NOMO-1 treated with dmso at 0.1 percent for 144 hours (cell line): ENCODE measurements at regions not wholly inside any gene's neighbourhood (a gene's known extent, or its start where the extent isn't known, plus 50 kb on each side); places are given as distances from the start of the nearest gene placed in this dataset.

Source experiments
- DNase-seq: peaks from one replicate; lab custom pipeline; 2025; ENCODE audit not compliant: unreplicated experiment; lab: John Stamatoyannopoulos, UW

GRCh38 chr5:56358046-56358445 is 124.9 kb upstream of the ANKRD55 start:
- no peak for DNase-seq

DNA sequence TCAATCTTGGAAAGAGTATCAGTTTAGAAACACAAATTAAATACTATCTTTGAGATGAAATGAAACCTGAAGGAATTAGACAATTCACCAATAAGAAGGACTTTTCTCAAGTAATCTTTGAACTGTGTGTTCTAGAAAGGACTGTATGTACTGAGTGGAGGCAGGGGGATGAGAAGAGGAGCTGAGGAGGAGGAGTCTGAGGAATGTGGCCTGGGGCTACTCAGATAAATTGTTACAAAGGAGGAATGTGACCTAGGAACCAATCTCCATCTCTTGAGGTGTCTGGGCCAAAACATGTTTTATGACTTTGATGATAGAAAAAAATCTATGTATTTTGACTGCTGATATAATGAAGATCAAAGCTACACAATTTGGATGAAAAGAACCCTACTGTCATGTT is 124.3 kb upstream of the ANKRD55 start:
- no peak for DNase-seq

DNA sequence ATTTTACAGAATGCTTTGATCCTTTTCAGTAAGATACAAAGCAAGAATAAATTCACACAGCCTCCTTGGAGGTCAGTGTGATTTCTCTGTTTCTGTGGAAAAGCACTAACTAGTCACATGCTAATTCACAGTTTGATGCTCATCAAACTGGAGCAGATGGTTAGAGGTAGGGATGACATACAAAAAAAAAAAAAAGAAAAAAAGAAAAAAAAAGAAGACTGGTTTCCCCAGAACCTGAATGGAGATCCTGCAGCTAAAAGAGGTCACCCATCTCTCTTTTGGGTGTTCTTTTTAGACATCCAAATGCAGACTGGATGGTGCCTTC is 123.7 kb upstream of the ANKRD55 start:
- DNase-seq: no peak

DNA sequence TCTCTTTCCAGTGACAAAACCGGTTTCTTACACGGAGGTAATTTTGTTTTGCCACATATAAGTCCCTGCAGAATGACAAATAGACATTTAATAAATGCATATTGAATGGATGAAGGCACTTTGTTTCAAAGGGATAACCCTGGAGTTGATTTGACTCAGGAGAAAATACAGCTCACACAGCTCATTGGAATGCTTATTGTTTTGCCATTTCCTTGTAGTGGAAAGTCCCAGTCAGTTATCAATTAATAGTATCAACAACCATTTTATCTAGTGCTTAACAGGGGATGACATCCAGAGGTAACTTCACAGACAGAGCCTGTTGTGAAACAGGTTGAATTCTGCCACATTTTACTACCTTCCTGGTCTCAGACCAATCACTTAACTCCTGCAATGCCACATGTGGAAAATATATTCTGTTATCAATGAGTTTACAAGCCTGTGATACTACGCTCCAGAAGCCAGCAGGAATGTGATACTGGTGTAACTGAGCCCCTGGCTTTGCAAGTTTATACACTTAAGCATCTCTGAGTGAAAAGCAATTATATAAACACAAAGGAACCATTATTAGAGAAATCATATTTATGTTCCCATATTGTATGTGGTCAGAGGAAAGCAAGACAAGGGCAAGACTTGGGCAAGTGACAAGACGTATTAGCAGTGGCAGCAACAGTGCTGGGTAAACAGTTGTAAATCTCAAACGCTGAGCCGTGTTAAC is 123.1 kb upstream of the ANKRD55 start:
- no peak for DNase-seq

DNA sequence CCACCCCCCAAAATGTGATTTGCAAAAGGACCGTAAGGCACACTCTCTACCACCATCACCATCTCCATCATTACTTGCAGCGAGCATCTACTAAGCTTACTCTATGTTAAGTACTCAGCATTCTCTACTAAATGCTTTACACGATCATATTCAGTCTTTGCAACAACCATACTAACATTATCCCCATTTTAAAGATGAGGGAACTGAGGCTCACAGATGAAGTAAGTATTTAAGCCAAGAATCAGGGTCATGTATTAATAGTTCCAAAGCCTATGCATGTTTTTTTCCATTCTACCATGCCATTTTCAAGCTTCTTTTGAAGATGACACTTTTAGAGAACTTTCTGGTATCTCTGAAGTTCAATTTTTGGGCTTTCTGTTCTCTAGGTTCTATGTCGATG is 121.7 kb upstream of the ANKRD55 start:
- DNase-seq: no peak

GRCh38 chr5:56352808-56353590 is 119.9 kb upstream of the ANKRD55 start:
- DNase-seq: no peak

DNA sequence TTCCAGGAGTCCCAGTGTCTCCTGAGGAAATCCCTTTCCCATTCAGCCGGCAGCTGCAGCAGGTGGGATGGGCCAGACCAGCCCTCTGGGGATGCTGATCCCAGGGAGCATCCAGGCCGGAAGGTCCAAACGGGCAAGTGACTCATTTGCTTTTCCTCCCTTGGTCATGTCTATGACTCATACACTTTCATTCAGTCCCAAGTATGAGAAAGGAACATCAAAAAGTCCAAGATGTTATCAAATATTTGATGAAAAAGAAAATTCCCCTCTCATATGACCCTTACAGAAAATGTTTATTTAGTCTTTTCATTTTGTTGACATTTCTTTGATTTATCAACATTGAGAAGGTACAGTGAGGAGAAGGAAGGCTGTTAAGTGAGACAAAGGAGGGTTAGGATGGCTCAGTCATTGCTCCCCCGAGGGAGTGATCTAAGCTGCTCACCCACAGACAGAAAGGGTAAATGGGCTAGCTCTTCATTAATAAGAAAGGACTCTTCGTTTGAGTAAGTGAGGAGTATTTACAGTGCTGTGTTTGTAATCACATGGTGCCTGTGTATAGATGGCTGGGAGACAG is 117.6 kb upstream of the ANKRD55 start:
- DNase-seq: no peak

DNA sequence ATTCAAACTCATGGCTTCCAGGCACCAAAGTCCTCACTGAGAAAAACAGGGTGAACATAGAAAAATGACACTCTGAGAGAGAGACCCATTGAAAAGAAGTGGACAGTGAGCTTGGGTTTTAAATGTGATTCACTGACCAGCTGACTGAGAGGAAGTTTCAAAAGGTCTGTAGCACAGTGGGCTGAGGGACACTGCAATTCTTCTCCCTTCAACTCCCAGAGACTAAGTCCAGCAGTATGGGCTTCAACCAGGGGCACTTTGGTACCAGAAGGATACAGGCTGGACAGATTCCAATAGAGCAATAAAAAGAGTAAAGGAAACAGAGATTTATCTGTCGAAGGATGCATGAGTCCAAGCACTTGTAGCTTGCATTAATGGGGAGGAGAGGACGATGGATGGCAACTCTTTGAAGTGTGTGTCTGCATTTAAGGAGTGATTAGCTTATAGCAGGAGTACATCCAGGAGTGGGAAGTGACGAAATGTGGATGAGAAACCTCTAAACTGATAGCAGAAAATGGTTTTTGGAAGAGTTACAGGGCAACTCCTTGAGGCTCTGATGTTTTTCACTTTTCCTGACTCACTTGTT is 117.0 kb upstream of the ANKRD55 start:
- DNase-seq: no peak

GRCh38 chr5:56349461-56349860 is 116.3 kb upstream of the ANKRD55 start:
- no peak for DNase-seq

DNA sequence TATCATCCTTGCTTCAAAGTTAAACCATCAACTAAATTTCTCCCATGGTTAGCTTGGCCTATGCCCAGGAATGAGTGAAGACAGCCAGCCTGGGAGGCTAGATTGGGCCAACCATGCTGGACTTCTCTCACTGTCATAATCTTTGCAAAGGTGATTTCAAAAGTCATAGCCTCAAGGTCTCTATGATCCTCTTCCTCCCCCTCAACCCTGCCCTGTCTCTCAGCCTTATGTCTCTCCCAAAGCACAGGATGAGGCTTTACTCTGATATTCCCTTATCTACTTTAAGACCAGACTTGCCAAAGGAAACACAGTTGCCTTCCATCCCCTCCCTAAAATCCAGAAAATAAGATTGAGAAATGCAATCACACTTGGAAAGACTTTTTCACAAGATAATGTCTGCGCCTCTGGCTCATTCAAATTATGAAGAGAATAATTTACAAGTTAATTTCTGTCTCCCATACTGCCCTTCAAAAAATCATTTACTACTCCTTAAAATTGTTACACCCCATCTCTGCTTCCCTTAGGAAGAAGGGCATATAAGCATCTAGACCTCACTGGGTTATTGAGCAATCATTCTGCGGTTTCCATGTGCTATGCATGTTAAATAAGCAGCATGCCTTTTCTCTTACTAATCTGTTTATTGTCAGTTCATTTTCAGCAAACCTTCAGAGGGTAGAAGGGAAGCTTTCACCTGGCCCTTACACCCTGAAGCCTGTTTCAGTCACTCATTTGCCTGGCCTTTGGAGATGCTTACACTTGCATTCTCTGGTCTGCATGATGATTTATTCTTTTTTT is 113.8 kb upstream of the ANKRD55 start:
- peak; percentile 21 for DNase-seq

DNA sequence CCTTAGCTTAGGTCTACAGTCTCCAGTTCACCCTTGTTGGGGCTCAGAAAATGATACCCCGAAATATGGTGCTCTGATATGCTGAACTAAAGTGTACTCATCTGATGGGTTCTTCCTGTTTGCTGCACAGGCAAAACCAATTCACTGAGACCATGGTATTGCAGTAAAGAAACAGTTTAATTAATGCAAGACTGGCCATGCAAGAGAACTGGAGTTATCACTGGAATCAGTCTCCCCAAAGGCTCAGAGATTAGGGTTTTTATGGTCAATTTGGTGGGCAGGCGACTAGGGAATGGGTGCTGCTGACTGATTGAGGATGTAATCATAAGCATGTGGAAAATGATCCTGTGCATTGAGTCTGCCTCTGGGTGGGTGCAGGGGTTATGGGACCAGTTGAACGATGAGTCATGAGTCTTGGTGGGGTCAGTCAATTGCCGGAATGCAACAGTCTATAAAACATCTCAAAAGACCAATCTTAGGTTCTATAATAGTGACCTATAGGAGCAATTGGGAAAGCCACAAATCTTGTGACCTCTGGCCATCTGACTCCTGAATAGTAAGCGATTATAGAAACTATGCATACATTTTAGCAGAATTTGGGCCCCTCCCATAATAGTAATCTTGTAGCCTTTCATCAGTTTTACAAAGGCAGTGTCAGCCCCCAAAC is 113.0 kb upstream of the ANKRD55 start:
- no peak for DNase-seq

DNA sequence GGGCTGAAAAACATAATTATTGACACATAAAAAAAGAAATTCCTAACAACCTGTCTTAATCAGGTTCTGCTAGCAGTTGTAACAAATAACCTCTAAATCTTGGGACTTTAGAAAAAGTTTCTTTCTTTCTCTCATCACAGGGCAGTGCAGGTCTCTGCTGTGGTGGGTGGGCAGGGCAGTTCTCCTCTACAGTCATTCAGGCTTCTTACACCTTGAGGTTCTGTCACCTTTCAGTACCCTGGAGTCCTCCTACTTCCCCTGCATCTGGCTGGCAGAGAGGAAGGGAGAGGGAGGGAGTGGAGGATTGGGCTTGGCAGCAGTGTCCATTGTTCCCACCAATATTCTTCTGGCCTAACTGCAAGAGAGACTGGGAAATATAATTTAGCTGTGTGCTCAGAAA is 112.2 kb upstream of the ANKRD55 start:
- no peak for DNase-seq

GRCh38 chr5:56344594-56344993 is 111.5 kb upstream of the ANKRD55 start:
- DNase-seq: no peak

DNA sequence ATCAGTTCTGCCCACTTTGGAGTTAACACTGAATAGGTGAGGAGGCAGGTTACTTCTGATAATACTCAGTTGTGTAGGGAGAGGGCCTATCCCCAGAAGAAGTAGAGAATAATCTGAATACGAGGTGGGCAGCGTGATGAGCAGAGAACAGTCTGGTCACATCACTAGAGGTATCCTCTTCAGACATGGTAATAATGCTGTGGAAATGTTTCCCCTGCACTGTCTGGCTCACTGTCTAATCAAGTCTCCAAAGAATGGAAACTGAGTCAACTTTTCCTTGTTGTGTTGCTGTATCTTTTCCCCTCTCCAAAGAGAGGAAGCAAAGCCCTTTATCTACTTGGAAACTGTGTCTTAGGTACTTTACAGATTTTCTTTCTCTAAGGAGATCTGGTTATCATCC is 110.9 kb upstream of the ANKRD55 start:
- no peak for DNase-seq

DNA sequence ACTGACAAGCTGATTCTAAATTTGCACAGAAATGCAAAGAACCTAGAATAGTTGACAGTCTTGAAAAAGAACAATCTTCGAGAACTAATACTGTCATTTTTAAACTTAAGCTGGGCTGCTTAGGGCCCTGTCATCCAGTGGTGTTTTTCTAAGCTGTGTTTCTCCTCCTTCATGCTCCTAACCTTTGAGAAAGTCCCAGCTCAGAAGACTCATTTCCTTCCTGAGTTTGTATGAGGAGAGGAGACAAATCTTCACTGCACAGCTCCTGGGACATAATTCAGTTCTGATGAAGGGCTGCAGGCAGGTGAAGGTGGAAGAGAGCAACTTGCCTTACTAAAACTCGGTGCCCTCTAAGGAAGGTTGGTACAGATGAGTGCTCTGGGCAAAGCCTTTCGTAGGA is 109.5 kb upstream of the ANKRD55 start:
- DNase-seq: no peak

- DNase-seq: no peak
Observed at GRCh38 chr5:56340196-56340980, 107.3 kb upstream of the ANKRD55 start.

DNA sequence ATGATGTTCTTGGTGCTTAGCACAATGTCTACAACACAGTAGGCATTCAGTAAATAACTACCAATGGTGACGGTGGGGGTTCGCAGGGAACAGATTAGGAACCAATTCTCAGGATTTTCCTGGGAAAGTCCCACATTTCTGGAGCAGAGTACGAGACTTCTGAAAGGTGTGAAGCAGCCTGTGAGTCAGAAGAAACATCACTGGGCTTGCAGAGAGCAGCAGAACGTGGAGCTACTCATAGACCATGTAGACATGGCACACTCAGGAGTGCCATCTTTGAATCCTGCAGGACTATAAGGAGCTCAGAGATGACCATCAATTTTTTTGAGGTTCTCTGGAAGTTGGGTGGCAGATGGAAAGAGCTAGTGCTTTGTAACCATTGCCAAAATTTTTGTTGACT is 106.6 kb upstream of the ANKRD55 start:
- no peak for DNase-seq

DNA sequence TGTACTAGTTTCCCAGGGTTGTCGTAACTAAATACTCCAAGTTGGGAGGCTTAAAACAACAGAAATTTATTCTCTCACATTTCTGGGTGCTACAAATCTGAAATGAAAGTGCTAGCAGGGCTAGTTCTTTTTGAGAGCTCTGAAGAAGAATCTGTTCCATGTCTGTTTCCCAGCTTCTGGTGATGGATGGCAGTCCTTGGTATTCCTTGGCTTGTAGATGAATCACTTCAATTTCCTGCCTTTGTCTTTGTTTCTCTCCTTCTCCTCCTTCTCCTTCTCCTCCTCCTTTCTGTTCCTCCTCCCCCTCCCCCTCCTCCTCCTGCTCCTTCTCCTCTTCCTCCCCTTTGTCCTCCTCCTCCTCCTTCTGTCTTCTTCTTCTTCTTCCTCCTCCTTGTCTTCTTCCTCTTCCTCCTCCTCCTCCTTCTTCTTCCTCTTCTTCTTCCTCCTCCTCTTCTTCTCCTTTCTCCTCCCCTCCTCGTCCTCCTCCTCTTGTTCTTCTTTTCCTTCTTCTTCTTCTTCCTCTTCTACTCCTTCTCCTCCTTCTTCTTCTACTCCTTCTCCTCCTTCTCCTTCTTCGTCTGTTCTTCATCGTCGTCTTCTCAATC is 104.7 kb upstream of the ANKRD55 start:
- no peak for DNase-seq

DNA sequence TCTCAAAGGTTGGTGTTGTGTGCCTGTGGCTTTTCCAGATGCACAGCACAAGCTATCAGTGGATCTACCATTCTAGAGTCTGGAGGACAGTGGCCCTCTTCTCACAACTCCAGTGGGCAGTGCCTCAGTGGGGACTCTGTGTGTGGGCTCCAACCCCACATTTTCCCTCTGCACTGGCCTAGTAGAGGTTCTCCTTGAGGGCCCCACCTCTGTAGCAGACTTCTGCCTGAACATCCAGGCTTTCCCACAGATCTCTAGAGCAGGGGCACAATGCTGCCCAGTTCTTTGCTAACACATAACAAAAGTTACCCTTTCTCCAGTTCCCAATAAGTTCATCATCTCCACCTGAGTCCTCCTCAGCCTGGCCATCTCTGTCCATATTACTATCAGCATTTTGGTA is 102.1 kb upstream of the ANKRD55 start:
- no peak for DNase-seq

GRCh38 chr5:56330806-56331205 is 97.7 kb upstream of the ANKRD55 start:
- DNase-seq: no peak
